ENCODE measurements at regions not wholly inside any gene's neighbourhood (a gene's known extent, or its start where the extent isn't known, plus 50 kb on each side); places are given as distances from the start of the nearest gene placed in this dataset.

- H3K27me3 ChIP-seq (ENCODE audit: control insufficient read depth in 2 of 2, insufficient read depth in 2 of 2, low read length in 2 of 2), result no peaks in the 10 kb centered on the region
- no peak for DNase-seq (ENCODE audit: extremely low read depth in 1 of 4, low spot score in 3 of 4)
- no TSS peak for BruUV-seq (replicated peaks)
- no peak overlapping the region for H3K4me3 ChIP-seq
- no peak for ATAC-seq
- POLR2A ChIA-PET, result no interaction called here
- H3K9ac ChIP-seq (ENCODE audit: insufficient read depth in 1 of 2, low read depth in 2 of 2, low read length in 2 of 2), result no peak overlapping the region
- CTCF ChIA-PET (ENCODE audit: low intra/inter-chr PET ratio), result no interaction called here
- H2AFZ ChIP-seq (ENCODE audit: low read depth, low read length), result no peak overlapping the region
- no peaks in the 10 kb centered on the region for H3K9me3 ChIP-seq (replicated peaks; ENCODE audit: control insufficient read depth, insufficient read depth, low read depth, low read length)
- no peaks in the 10 kb centered on the region for H4K20me1 ChIP-seq (replicated peaks; ENCODE audit: control insufficient read depth, insufficient read depth, low read length)
- in situ Hi-C loops (cut with MboI), result no loop called here
- H3K27ac ChIP-seq (ENCODE audit: extremely low read depth, low read depth, low read length), result no peak overlapping the region
- H3K4me2 ChIP-seq (ENCODE audit: insufficient read depth, low read length), result no peak overlapping the region
- no peak for FAIRE-seq
- intact Hi-C loops (cut with micrococcal nuclease), result no loop called here
- no peaks in the 10 kb centered on the region for H3K9me1 ChIP-seq (ENCODE audit: control insufficient read depth, insufficient read depth, low read length)
- H3K79me2 ChIP-seq (ENCODE audit: control insufficient read depth, insufficient read depth, low read length), result no peaks in the 10 kb centered on the region
- no peaks in the 10 kb centered on the region for H3K4me1 ChIP-seq (replicated peaks in 1 of 2; ENCODE audit: control insufficient read depth in 2 of 2, insufficient read depth in 2 of 2, low read length in 2 of 2)
- H3K36me3 ChIP-seq (ENCODE audit: control insufficient read depth, insufficient read depth, low read length), result no peaks in the 10 kb centered on the region
- TF ChIP-seq BMI1 (IDR thresholded peaks at IDR 0.05; ENCODE audit: low read length) (no peak), CREB3 (tag; conservative IDR thresholded peaks at IDR 0.05; ENCODE audit: low read depth) (no peak), ARHGAP35 (IDR thresholded peaks at IDR 0.05; ENCODE audit: partially characterized antibody) (no peak), HDAC6 (IDR thresholded peaks at IDR 0.05; ENCODE audit: low read depth, low read length) (no peak), MAFK (IDR thresholded peaks at IDR 0.05; ENCODE audit: low read length) (no peak), ZNF407 (IDR thresholded peaks at IDR 0.05; ENCODE audit: low read depth) (no peak), ARID3B (CRISPR knock-in tag; IDR thresholded peaks at IDR 0.05; ENCODE audit: borderline replicate concordance) (no peak), CBFA2T2 (conservative IDR thresholded peaks at IDR 0.05) (no peak), ID3 (CRISPR knock-in tag; IDR thresholded peaks at IDR 0.05) (no peak), ID3 (tag; IDR thresholded peaks at IDR 0.05) (no peak), BACH1 (tag; IDR thresholded peaks at IDR 0.05) (no peak), IRF9 (tag; IDR thresholded peaks at IDR 0.05) (no peak)
Observed at GRCh38 chr21:15256996-15257395, 192.2 kb upstream of the NRIP1 start.
